ENCODE measurements at regions not wholly inside any gene's neighbourhood (a gene's known extent, or its start where the extent isn't known, plus 50 kb on each side); places are given as distances from the start of the nearest gene placed in this dataset.

GRCh38 chr2:128425216-128425615 is 106.5 kb upstream of the HS6ST1 start:
- intact Hi-C loops (cut with DNase I) = no loop called here
- no peak for DNase-seq
- ATAC-seq (ENCODE audit: poor library complexity) = no peak

GRCh38 chr2:128425731-128426620 is 107.3 kb upstream of the HS6ST1 start:
- DNase-seq (no peak), ATAC-seq (ENCODE audit: poor library complexity) (no peak)
- intact Hi-C loops (cut with DNase I) = no loop called here

GRCh38 chr2:128427413-128427755 is 108.7 kb upstream of the HS6ST1 start:
- intact Hi-C loops (cut with DNase I) = no loop called here
- ATAC-seq (ENCODE audit: poor library complexity) = no peak
- no peak for DNase-seq

- intact Hi-C loops (cut with DNase I) = no loop called here
- DNase-seq (no peak), ATAC-seq (ENCODE audit: poor library complexity) (no peak)
These were observed 109.7 kb upstream of the HS6ST1 start for GRCh38 chr2:128428415-128428814.

- ATAC-seq (ENCODE audit: poor library complexity) (no peak), DNase-seq (no peak)
- intact Hi-C loops (cut with DNase I) = no loop called here
These were observed 113.8 kb upstream of the HS6ST1 start for GRCh38 chr2:128432423-128432822.

- intact Hi-C loops (cut with DNase I) = no loop called here
- no peak for DNase-seq
- ATAC-seq (ENCODE audit: poor library complexity) = no peak
These were observed 115.4 kb upstream of the HS6ST1 start for GRCh38 chr2:128433911-128434550.

GRCh38 chr2:128435576-128436478 is 117.2 kb upstream of the HS6ST1 start:
- ATAC-seq (ENCODE audit: poor library complexity) (no peak), DNase-seq (no peak)
- intact Hi-C loops (cut with DNase I) = no loop called here

- ATAC-seq (ENCODE audit: poor library complexity) (no peak), DNase-seq (no peak)
These were observed 118.0 kb upstream of the HS6ST1 start for GRCh38 chr2:128436479-128437203.

GRCh38 chr2:128437204-128437565 is 118.5 kb upstream of the HS6ST1 start:
- intact Hi-C loops (cut with DNase I) = no loop called here
- ATAC-seq (ENCODE audit: poor library complexity) (no peak), DNase-seq (no peak)

More at GRCh38 chr2:128436479-128437203, 118.0 kb upstream of the HS6ST1 start:
- intact Hi-C loops (cut with DNase I) = no loop called here

GRCh38 chr2:128438091-128438490 is 119.4 kb upstream of the HS6ST1 start:
- DNase-seq (no peak), ATAC-seq (ENCODE audit: poor library complexity) (no peak)
- intact Hi-C loops (cut with DNase I) = no loop called here

- no peak for ATAC-seq (ENCODE audit: poor library complexity)
- intact Hi-C loops (cut with DNase I) = no loop called here
- no peak for DNase-seq
These were observed 119.9 kb upstream of the HS6ST1 start for GRCh38 chr2:128438586-128438985.

- peak; percentile 44 for ATAC-seq (ENCODE audit: poor library complexity)
These were observed 120.5 kb upstream of the HS6ST1 start for GRCh38 chr2:128439031-128439790.

GRCh38 chr2:128439791-128440665 is 121.4 kb upstream of the HS6ST1 start:
- DNase-seq = no peak
- intact Hi-C loops (cut with DNase I) = no loop called here
- ATAC-seq (ENCODE audit: poor library complexity) = peak; percentile 60

More at GRCh38 chr2:128439031-128439790, 120.5 kb upstream of the HS6ST1 start:
- DNase-seq = no peak
- intact Hi-C loops (cut with DNase I) = no loop called here

- peak; percentile 54 for ATAC-seq (ENCODE audit: poor library complexity)
- DNase-seq = no peak
- intact Hi-C loops (cut with DNase I) = no loop called here
These were observed 122.1 kb upstream of the HS6ST1 start for GRCh38 chr2:128440666-128441340.

GRCh38 chr2:128441341-128442052 is 122.8 kb upstream of the HS6ST1 start:
- no peak for ATAC-seq (ENCODE audit: poor library complexity)
- intact Hi-C loops (cut with DNase I) = no loop called here
- no peak for DNase-seq
